ENCODE measurements at regions not wholly inside any gene's neighbourhood (a gene's known extent, or its start where the extent isn't known, plus 50 kb on each side); places are given as distances from the start of the nearest gene placed in this dataset.

DNA sequence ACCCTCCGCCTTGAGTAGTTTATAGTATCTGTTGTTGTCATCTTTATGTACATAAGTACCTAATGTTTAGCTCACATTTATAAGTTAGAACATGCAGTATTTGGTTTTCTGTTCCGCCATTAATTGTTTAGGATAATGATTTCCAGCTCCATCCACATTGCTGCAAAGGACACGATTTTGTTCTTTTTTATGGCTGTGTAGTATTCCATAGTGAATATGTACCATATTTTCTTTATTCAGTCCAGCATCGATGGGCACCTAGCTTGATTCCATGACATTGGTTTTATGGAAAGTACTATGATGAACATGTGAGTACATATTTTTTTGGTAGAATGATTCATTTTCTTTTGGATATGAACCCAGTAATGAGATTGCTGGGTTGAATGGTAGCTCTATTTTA, 174.4 kb upstream of the SPRY2 start:
- Histone ChIP-seq H3K27me3 (ENCODE audit: insufficient read depth, low read length) (no peaks in the 10 kb centered on the region), H2AFZ (ENCODE audit: low read length) (no peak overlapping the region), H3K9me3 (ENCODE audit: low read depth, low read length) (no peaks in the 10 kb centered on the region), H3K79me2 (ENCODE audit: insufficient read depth, low read length) (no peaks in the 10 kb centered on the region), H3K4me1 (ENCODE audit: insufficient read depth, low read length) (no peaks in the 10 kb centered on the region), H4K20me1 (ENCODE audit: insufficient read depth, low read length) (no peaks in the 10 kb centered on the region), H3K4me3 (ENCODE audit: insufficient read depth, low read length) (no peak overlapping the region), H3K36me3 (ENCODE audit: insufficient read depth, low read length) (no peaks in the 10 kb centered on the region), H3K4me2 (ENCODE audit: insufficient read depth, low read length) (no peak overlapping the region), H3K27ac (ENCODE audit: low read depth, low read length) (no peak overlapping the region)
- no peak for DNase-seq (ENCODE audit: insufficient read length, low spot score, missing footprints)
- TF ChIP-seq, protein P1, sequence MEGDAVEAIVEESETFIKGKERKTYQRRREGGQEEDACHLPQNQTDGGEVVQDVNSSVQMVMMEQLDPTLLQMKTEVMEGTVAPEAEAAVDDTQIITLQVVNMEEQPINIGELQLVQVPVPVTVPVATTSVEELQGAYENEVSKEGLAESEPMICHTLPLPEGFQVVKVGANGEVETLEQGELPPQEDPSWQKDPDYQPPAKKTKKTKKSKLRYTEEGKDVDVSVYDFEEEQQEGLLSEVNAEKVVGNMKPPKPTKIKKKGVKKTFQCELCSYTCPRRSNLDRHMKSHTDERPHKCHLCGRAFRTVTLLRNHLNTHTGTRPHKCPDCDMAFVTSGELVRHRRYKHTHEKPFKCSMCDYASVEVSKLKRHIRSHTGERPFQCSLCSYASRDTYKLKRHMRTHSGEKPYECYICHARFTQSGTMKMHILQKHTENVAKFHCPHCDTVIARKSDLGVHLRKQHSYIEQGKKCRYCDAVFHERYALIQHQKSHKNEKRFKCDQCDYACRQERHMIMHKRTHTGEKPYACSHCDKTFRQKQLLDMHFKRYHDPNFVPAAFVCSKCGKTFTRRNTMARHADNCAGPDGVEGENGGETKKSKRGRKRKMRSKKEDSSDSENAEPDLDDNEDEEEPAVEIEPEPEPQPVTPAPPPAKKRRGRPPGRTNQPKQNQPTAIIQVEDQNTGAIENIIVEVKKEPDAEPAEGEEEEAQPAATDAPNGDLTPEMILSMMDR (IDR thresholded peaks at IDR 0.05; ENCODE audit: extremely low read depth, low read depth, low read length), result no peak

DNA sequence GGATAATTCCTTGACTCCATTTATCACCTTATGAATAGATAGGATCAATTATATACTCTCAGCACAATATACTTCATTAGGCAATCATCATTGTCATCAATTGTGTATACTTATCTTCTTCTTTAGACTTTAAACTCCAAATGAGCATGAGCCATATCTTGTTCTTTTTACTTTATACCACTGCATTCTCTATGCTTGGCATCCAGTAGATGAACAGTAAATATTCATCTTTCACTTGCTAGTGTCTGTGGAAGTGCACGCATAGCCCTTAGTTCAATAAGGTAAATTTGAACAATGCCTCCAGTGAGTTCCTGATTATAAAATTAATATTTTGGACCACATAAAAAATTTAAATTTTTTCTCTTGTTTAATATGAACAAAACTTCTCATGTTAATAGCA, 172.3 kb upstream of the SPRY2 start:
- no peaks in the 10 kb centered on the region for H4K20me1 ChIP-seq (ENCODE audit: insufficient read depth, low read length)
- TF ChIP-seq, protein P1 (IDR thresholded peaks at IDR 0.05; ENCODE audit: extremely low read depth, low read depth, low read length), result no peak
- no peak overlapping the region for H2AFZ ChIP-seq (ENCODE audit: low read length)
- H3K4me2 ChIP-seq (ENCODE audit: insufficient read depth, low read length), result no peak overlapping the region
- H3K4me3 ChIP-seq (ENCODE audit: insufficient read depth, low read length), result no peak overlapping the region
- H3K27me3 ChIP-seq (ENCODE audit: insufficient read depth, low read length), result no peaks in the 10 kb centered on the region
- no peak for DNase-seq (ENCODE audit: insufficient read length, low spot score, missing footprints)
- H3K4me1 ChIP-seq (ENCODE audit: insufficient read depth, low read length), result no peaks in the 10 kb centered on the region
- H3K36me3 ChIP-seq (ENCODE audit: insufficient read depth, low read length), result no peaks in the 10 kb centered on the region
- H3K27ac ChIP-seq (ENCODE audit: low read depth, low read length), result no peak overlapping the region
- H3K79me2 ChIP-seq (ENCODE audit: insufficient read depth, low read length), result no peaks in the 10 kb centered on the region
- no peaks in the 10 kb centered on the region for H3K9me3 ChIP-seq (ENCODE audit: low read depth, low read length)

DNA sequence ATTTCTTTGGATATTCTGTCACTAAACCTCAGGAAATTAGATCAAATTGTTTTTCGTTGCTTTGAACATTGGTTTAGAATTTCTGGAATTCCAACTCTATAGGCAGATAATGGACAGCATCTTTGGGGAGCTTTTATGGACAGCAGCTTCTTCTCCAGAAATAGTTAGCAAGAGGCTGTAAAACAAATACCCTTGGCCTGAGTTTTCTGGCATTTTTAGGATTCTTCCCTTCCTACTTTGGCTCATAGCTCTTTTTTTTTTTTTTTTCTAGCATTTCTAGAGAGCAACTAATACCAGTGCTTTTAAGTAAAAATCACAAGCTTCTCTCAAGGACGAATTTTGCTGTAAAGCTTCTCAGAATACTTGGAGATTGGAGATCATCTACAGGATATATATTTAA, 169.8 kb upstream of the SPRY2 start:
- DNase-seq (ENCODE audit: insufficient read length, low spot score, missing footprints), result no peak
- Histone ChIP-seq H3K9me3 (ENCODE audit: low read depth, low read length) (no peaks in the 10 kb centered on the region), H3K27me3 (ENCODE audit: insufficient read depth, low read length) (no peaks in the 10 kb centered on the region), H3K4me2 (ENCODE audit: insufficient read depth, low read length) (no peak overlapping the region), H3K79me2 (ENCODE audit: insufficient read depth, low read length) (no peaks in the 10 kb centered on the region), H4K20me1 (ENCODE audit: insufficient read depth, low read length) (no peaks in the 10 kb centered on the region), H3K4me3 (ENCODE audit: insufficient read depth, low read length) (no peak overlapping the region), H3K36me3 (ENCODE audit: insufficient read depth, low read length) (no peaks in the 10 kb centered on the region), H3K4me1 (ENCODE audit: insufficient read depth, low read length) (no peaks in the 10 kb centered on the region), H2AFZ (ENCODE audit: low read length) (no peak overlapping the region), H3K27ac (ENCODE audit: low read depth, low read length) (no peak overlapping the region)
- TF ChIP-seq, protein P1 (IDR thresholded peaks at IDR 0.05; ENCODE audit: extremely low read depth, low read depth, low read length), result no peak

DNA sequence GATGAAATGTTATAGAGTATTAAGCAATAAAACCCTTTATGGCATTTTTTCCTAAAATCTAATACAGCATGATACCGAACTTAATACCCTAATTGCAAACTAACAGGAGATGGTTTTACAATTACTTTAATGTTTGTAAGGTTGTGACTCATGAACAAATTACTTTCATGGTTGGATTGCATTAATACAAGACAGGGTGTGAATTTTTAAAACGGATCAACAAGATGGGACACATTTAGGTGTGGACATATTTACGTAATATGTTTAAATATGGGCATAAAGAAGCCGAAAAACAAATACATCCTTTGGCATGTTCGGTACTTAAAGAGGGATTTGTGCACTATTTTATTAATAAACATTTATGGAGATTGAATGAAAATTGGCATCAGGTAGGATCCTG, 168.3 kb upstream of the SPRY2 start:
- no peak overlapping the region for H2AFZ ChIP-seq (ENCODE audit: low read length)
- no peak overlapping the region for H3K27ac ChIP-seq (ENCODE audit: low read depth, low read length)
- no peaks in the 10 kb centered on the region for H3K27me3 ChIP-seq (ENCODE audit: insufficient read depth, low read length)
- no peaks in the 10 kb centered on the region for H3K9me3 ChIP-seq (ENCODE audit: low read depth, low read length)
- no peaks in the 10 kb centered on the region for H3K79me2 ChIP-seq (ENCODE audit: insufficient read depth, low read length)
- TF ChIP-seq, protein P1 (IDR thresholded peaks at IDR 0.05; ENCODE audit: extremely low read depth, low read depth, low read length), result no peak
- no peaks in the 10 kb centered on the region for H3K36me3 ChIP-seq (ENCODE audit: insufficient read depth, low read length)
- no peak for DNase-seq (ENCODE audit: insufficient read length, low spot score, missing footprints)
- H3K4me3 ChIP-seq (ENCODE audit: insufficient read depth, low read length), result no peak overlapping the region
- no peaks in the 10 kb centered on the region for H4K20me1 ChIP-seq (ENCODE audit: insufficient read depth, low read length)
- no peaks in the 10 kb centered on the region for H3K4me1 ChIP-seq (ENCODE audit: insufficient read depth, low read length)
- H3K4me2 ChIP-seq (ENCODE audit: insufficient read depth, low read length), result no peak overlapping the region

All from osteoblast (primary cell).